Fibroblast of the aortic adventitia (primary cell): ENCODE measurements at regions not wholly inside any gene's neighbourhood (a gene's known extent, or its start where the extent isn't known, plus 50 kb on each side); places are given as distances from the start of the nearest gene placed in this dataset.

Experiments used
- DNase-seq: peaks from one replicate; pipeline ENCODE4 v3.0.0-alpha.2; 2010; ENCODE audit warnings: low read depth
- H3K4me3 ChIP-seq: 2 replicates; pipeline ENCODE4 v1.5.1; 2011; ENCODE audit warnings: low read depth, mild to moderate bottlenecking, control low read depth, low read length, moderate library complexity
- CTCF ChIP-seq: IDR thresholded peaks from 2 replicates; pipeline ENCODE4 v1.5.1; 2011; ENCODE audit warnings: mild to moderate bottlenecking, low read length, control low read depth, inconsistent platforms; ENCODE audit not compliant: insufficient read depth

GRCh38 chr7:117971556-117972244 lies 98.5 kb upstream of the CTTNBP2 start:
- no peak for DNase-seq
- no peak for TF ChIP-seq CTCF

GRCh38 chr7:117972606-117973005 lies 99.4 kb upstream of the CTTNBP2 start:
- no peak for TF ChIP-seq CTCF
- DNase-seq, result no peak
- no peak overlapping the region for H3K4me3 ChIP-seq

More at GRCh38 chr7:117971556-117972244, 98.5 kb upstream of the CTTNBP2 start:
- no peak overlapping the region for H3K4me3 ChIP-seq

- no peak for DNase-seq
- no peak overlapping the region for H3K4me3 ChIP-seq
- TF ChIP-seq CTCF, result no peak
Observed at GRCh38 chr7:117973975-117974374, 100.7 kb upstream of the CTTNBP2 start.

- H3K4me3 ChIP-seq, result no peak overlapping the region
- no peak for TF ChIP-seq CTCF
- DNase-seq, result no peak
Observed at GRCh38 chr7:117974891-117975290, 101.7 kb upstream of the CTTNBP2 start.

GRCh38 chr7:117975476-117975875 lies 102.2 kb upstream of the CTTNBP2 start:
- no peak overlapping the region for H3K4me3 ChIP-seq
- TF ChIP-seq CTCF, result no peak
- DNase-seq, result peak; percentile 5

- TF ChIP-seq CTCF, result no peak
- DNase-seq, result no peak
- H3K4me3 ChIP-seq, result no peak overlapping the region
Observed at GRCh38 chr7:117979954-117980497, 106.8 kb upstream of the CTTNBP2 start.
